ENCODE measurements at regions not wholly inside any gene's neighbourhood (a gene's known extent, or its start where the extent isn't known, plus 50 kb on each side); places are given as distances from the start of the nearest gene placed in this dataset.

DNA sequence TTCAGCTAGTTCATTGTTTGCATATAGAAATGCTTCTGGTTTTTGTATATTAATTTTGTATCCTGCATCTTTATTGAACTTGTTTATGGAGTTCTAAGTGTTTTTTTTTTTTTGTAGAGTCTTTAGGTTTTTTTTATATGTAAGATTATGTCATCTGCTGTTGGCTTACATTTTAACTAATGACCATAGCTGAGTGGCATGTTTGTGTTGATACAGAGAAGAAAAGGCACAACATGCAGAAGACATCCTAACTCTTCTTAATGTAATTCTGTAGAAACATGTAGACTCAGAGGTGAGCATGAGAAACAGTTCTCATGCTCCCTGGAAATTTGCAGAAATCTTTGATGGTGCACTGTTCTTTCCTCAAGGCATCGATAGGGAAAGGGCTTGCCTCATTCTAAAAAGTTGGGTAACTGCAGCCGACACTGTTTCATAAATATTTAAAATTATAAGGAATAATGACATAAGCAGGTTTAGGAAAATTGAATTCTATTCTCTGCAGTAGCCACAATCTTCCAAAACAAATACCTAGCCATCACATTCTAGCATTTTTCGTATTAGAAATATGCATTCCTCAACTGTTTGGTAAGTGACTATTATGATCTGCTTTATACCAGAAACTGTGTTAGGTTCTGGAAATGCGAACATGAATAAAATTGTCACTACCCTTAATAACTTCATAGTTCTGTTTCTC lies 499.6 kb upstream of the KCNMB2 start:
- no peak overlapping the region for H3K4me3 ChIP-seq (replicated peaks; ENCODE audit: low read depth, low read length)
- DNase-seq (ENCODE audit: low read depth), result peak; percentile 36
- TF ChIP-seq, protein P1, sequence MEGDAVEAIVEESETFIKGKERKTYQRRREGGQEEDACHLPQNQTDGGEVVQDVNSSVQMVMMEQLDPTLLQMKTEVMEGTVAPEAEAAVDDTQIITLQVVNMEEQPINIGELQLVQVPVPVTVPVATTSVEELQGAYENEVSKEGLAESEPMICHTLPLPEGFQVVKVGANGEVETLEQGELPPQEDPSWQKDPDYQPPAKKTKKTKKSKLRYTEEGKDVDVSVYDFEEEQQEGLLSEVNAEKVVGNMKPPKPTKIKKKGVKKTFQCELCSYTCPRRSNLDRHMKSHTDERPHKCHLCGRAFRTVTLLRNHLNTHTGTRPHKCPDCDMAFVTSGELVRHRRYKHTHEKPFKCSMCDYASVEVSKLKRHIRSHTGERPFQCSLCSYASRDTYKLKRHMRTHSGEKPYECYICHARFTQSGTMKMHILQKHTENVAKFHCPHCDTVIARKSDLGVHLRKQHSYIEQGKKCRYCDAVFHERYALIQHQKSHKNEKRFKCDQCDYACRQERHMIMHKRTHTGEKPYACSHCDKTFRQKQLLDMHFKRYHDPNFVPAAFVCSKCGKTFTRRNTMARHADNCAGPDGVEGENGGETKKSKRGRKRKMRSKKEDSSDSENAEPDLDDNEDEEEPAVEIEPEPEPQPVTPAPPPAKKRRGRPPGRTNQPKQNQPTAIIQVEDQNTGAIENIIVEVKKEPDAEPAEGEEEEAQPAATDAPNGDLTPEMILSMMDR (IDR thresholded peaks at IDR 0.05; ENCODE audit: low read length, missing control alignments), result no peak

DNA sequence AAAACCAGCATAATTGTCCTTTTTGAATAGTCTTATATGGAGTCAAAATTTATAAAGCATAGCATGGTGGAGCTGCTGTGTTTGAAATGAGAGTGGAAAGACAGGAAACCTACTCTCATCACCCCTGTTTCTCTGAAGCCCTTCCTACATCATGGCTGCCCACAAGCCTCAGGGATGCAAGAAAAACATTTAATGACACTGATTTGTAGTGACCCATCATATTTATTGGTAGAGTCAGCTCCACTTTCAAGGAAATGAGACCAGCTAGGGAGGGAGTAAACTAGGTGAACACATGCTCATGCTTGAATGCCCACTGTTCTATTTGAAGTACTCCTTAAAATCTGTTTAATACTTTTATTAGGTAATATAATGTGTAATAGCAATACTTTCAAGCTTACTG lies 494.3 kb upstream of the KCNMB2 start:
- H3K4me3 ChIP-seq (replicated peaks; ENCODE audit: low read depth, low read length), result no peak overlapping the region
- TF ChIP-seq, protein P1 (IDR thresholded peaks at IDR 0.05; ENCODE audit: low read length, missing control alignments), result no peak
- no peak for DNase-seq (ENCODE audit: low read depth)

DNA sequence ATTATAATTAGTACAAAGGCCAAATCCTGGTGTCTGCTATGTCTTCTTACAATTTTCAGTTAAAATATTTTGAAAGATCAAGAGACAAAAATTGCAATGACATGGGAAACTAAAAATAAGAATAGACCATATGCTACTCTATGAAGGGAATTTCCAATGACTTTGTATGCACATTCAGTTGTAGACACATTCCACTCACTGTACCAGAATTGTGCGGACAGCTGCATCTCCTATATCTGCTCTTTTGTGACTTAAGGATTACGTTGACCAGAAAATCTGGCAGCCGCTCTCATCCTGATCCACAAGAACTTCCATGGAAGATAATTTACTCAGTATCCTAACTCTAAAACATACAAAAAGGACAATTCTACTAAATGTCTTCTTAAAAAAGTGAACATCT lies 493.9 kb upstream of the KCNMB2 start:
- no peak for DNase-seq (ENCODE audit: low read depth)
- no peak overlapping the region for H3K4me3 ChIP-seq (replicated peaks; ENCODE audit: low read depth, low read length)
- TF ChIP-seq, protein P1 (IDR thresholded peaks at IDR 0.05; ENCODE audit: low read length, missing control alignments), result no peak

DNA sequence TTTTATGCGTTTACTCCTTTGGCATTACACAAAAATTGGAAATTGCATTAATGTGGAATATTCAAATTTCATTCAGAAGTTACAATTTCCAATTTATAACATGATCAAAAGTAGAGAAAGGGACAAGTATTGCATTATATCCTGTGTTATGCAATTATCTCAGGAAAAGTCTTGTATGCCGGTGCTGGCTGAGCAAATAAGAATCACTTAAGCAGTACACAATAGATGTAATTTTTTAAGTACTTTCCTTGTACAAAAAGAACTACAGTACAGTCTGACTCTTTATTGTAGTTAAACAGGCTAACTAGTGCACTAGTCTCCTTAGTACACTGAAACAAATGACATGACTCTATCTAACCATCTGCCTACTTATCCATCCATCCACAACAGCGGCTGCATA lies 493.2 kb upstream of the KCNMB2 start:
- TF ChIP-seq, protein P1 (IDR thresholded peaks at IDR 0.05; ENCODE audit: low read length, missing control alignments), result no peak
- peak; percentile 70 for DNase-seq (ENCODE audit: low read depth)

DNA sequence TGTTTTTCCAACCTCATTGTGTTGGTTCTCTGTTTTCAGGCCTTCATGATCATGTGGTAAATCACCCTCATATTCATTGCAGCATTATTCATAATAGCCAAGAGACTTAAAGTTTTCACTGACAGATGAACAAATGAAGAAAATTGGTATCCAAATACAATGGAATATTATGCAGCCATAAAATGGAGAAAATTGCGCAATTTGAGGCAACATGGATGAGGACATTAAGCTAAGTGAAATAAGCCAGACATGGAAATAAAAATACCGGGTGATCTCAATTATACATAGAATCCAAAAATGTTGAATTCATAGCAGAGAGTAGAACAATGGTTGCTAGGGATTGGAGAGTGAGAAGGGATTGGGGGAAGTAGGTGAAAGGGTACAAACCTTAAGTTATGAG lies 491.9 kb upstream of the KCNMB2 start:
- DNase-seq (ENCODE audit: low read depth), result no peak
- TF ChIP-seq, protein P1 (IDR thresholded peaks at IDR 0.05; ENCODE audit: low read length, missing control alignments), result no peak
- no peak overlapping the region for H3K4me3 ChIP-seq (replicated peaks; ENCODE audit: low read depth, low read length)

More for the DNA sequence above, 493.2 kb upstream of the KCNMB2 start:
- H3K4me3 ChIP-seq (replicated peaks; ENCODE audit: low read depth, low read length), result no peak overlapping the region

DNA sequence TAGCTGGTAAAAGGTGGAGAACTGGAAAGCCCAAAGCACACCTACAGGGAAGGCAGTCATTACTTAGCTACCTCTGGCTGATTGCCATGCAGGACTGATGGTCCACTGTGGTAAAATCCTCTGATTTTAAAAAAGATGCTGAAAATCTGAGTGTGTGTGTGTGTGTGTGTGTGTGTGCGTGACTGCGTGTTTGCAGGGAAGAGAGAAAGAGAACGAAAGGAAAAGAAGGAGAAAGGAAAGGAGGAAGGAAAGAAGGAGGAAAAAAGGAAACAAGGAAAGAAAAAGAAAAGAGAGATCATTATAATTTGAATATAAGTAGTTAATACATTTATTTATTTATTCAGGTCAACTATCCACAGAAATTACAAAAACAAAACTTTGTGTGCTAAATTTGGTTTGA lies 488.7 kb upstream of the KCNMB2 start:
- TF ChIP-seq, protein P1 (IDR thresholded peaks at IDR 0.05; ENCODE audit: low read length, missing control alignments), result no peak
- DNase-seq (ENCODE audit: low read depth), result no peak
- no peak overlapping the region for H3K4me3 ChIP-seq (replicated peaks; ENCODE audit: low read depth, low read length)

DNA sequence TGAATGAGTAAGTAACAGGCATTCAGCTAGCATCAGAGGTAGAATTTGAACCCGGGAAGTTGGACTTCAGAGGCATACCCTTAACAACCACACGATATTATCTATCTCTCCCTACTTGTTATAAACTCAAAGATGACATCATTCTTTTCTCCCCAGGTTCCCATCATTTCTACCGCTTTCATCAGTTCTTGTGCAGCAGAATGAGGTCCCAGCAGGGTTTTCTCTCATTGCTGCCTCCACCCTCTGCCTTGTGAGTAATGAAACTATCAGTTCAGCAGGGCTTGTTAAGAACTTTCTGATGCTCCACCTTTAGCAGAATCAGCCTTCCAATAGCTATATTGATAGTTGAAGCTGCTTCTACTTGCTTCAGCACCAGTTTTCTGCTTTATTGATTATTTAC lies 487.5 kb upstream of the KCNMB2 start:
- DNase-seq (ENCODE audit: low read depth), result no peak
- TF ChIP-seq, protein P1 (IDR thresholded peaks at IDR 0.05; ENCODE audit: low read length, missing control alignments), result no peak

More for the DNA sequence above, 487.5 kb upstream of the KCNMB2 start:
- H3K4me3 ChIP-seq (replicated peaks; ENCODE audit: low read depth, low read length), result no peak overlapping the region

All from fibroblast of pulmonary artery (primary cell).